IMR-90 (cell line): ENCODE measurements at regions not wholly inside any gene's neighbourhood (a gene's known extent, or its start where the extent isn't known, plus 50 kb on each side); places are given as distances from the start of the nearest gene placed in this dataset.

ENCODE experiments used
- ATAC-seq: fragments of 200-7000 bp; cut with Tn5 transposase; 2 replicates; pipeline ENCODE4 v1.9.1; 2020; ENCODE audit warnings: low read depth, mild to moderate bottlenecking, moderate library complexity
- BruUV-seq: library from RNA; stranded (reverse); fragments of 400-500 nt; replicated peaks from 2 replicates; lab custom pipeline; 2021; lab: Mats Ljungman, UMichigan
- CTCF ChIA-PET: fragments of 300-600 bp; formaldehyde crosslinking; extraction: SDS; loops from one replicate; lab custom pipeline; 2021; ENCODE audit warnings: antibody characterized with exemption; lab: Yijun Ruan, JAX
- POLR2A ChIA-PET: fragments of 300-600 bp; sonication (Branson Sonifier 250); formaldehyde crosslinking; loops from one replicate; lab custom pipeline; 2022; ENCODE audit warnings: antibody characterized with exemption; ENCODE audit not compliant: unreplicated experiment; lab: Charles Lee
- DNase-seq: peaks from one replicate; pipeline ENCODE4 v3.0.0; 2013
- H2AFZ ChIP-seq: replicated peaks from 2 replicates; pipeline ENCODE3; 2013; ENCODE audit warnings: low read length, mild to moderate bottlenecking; ENCODE audit not compliant: poor library complexity
- H2AK5ac ChIP-seq: 2 replicates; pipeline ENCODE4 v1.6.1; 2013; ENCODE audit warnings: low read depth, low read length, inconsistent platforms
- H2AK9ac ChIP-seq: replicated peaks from 2 replicates; pipeline ENCODE3; 2013; ENCODE audit warnings: mild to moderate bottlenecking, low read depth, low read length, moderate library complexity; ENCODE audit not compliant: poor library complexity
- H2BK120ac ChIP-seq: 2 replicates; pipeline ENCODE4 v1.6.1; 2013; ENCODE audit warnings: low read depth, low read length, inconsistent platforms
- H2BK15ac ChIP-seq: 3 replicates; pipeline ENCODE4 v1.6.1; 2013; ENCODE audit warnings: low read depth, low read length, inconsistent platforms
- H2BK20ac ChIP-seq: 2 replicates; pipeline ENCODE4 v1.6.1; 2013; ENCODE audit warnings: low read depth, mild to moderate bottlenecking, inconsistent platforms, low read length, moderate library complexity
- H2BK5ac ChIP-seq: 2 replicates; pipeline ENCODE4 v1.6.1; 2013; ENCODE audit warnings: mild to moderate bottlenecking, low read depth, low read length, inconsistent platforms; ENCODE audit not compliant: poor library complexity, severe bottlenecking
- H3K14ac ChIP-seq: replicated peaks from 2 replicates; pipeline ENCODE4 v1.6.1; 2013; ENCODE audit warnings: low read depth, low read length, inconsistent platforms
- H3K18ac ChIP-seq: 2 replicates; pipeline ENCODE4 v1.6.1; 2013; ENCODE audit warnings: low read depth, low read length, control low read depth
- H3K23ac ChIP-seq: 2 replicates; pipeline ENCODE4 v1.6.1; 2013; ENCODE audit warnings: low read depth, low read length, inconsistent platforms
- H3K27ac ChIP-seq: 2 replicates; pipeline ENCODE4 v1.5.1; 2013; ENCODE audit warnings: mild to moderate bottlenecking, control low read depth, low read length; ENCODE audit not compliant: insufficient read depth
- H3K27me3 ChIP-seq: 2 replicates; pipeline ENCODE4 v1.6.1; 2013; ENCODE audit warnings: low read length; ENCODE audit not compliant: control insufficient read depth, insufficient read depth
- H3K36me3 ChIP-seq: 2 replicates; pipeline ENCODE4 v1.6.1; 2013; ENCODE audit warnings: low read length, mixed read lengths; ENCODE audit not compliant: control insufficient read depth, insufficient read depth
- H3K4ac ChIP-seq: 2 replicates; pipeline ENCODE4 v1.6.1; 2013; ENCODE audit warnings: low read depth, low read length, inconsistent platforms
- H3K4me1 ChIP-seq: 2 replicates; pipeline ENCODE4 v1.6.1; 2013; ENCODE audit warnings: low read length, mixed read lengths; ENCODE audit not compliant: control insufficient read depth, insufficient read depth
- H3K4me2 ChIP-seq: 2 replicates; pipeline ENCODE4 v1.6.1; 2013; ENCODE audit warnings: low read depth, mild to moderate bottlenecking, control low read depth, low read length, moderate library complexity
- H3K4me3 ChIP-seq: 2 replicates; pipeline ENCODE4 v1.5.1; 2013; ENCODE audit warnings: low read depth, mild to moderate bottlenecking, control low read depth, low read length, moderate library complexity; ENCODE audit not compliant: insufficient read depth
- H3K56ac ChIP-seq: 2 replicates; pipeline ENCODE4 v1.6.1; 2013; ENCODE audit warnings: low read length, inconsistent platforms; ENCODE audit not compliant: insufficient read depth; ENCODE audit errors: extremely low read depth
- H3K79me1 ChIP-seq, 2 experiments: 2 replicates each; pipeline ENCODE4 v1.6.1; 2013; ENCODE audit warnings: low read length in 2 of 2, inconsistent platforms in 1 of 2, low read depth in 1 of 2
- H3K9ac ChIP-seq: 2 replicates; pipeline ENCODE4 v1.6.1; 2013; ENCODE audit warnings: low read depth, low read length, control low read depth
- H3K9me1 ChIP-seq: 2 replicates; pipeline ENCODE4 v1.6.1; 2013; ENCODE audit warnings: low read length, inconsistent platforms; ENCODE audit not compliant: insufficient read depth
- H3K9me3 ChIP-seq: 2 replicates; pipeline ENCODE4 v1.6.1; 2013; ENCODE audit warnings: low read length; ENCODE audit not compliant: control insufficient read depth, insufficient read depth
- H4K20me1 ChIP-seq: 2 replicates; pipeline ENCODE4 v1.6.1; 2013; ENCODE audit warnings: low read length, inconsistent platforms; ENCODE audit not compliant: insufficient read depth
- H4K5ac ChIP-seq: 2 replicates; pipeline ENCODE4 v1.6.1; 2013; ENCODE audit warnings: mild to moderate bottlenecking, low read depth, low read length, control low read depth
- H4K8ac ChIP-seq, 2 experiments: 2 replicates each; pipeline ENCODE4 v1.6.1; 2013; ENCODE audit warnings: low read depth in 2 of 2, low read length in 2 of 2, control low read depth in 1 of 2, inconsistent platforms in 1 of 2
- H4K91ac ChIP-seq: 2 replicates; pipeline ENCODE4 v1.6.1; 2013; ENCODE audit warnings: low read depth, low read length, inconsistent platforms; ENCODE audit not compliant: insufficient read depth
- MAZ ChIP-seq: IDR thresholded peaks from 2 replicates; pipeline ENCODE4 v1.6.1; 2012; ENCODE audit warnings: low read depth, mild to moderate bottlenecking, low read length, improper control_type of control experiment, moderate library complexity, borderline replicate concordance
- MXI1 ChIP-seq: IDR thresholded peaks from 2 replicates; pipeline ENCODE4 v1.6.1; 2012; ENCODE audit warnings: low read depth, mild to moderate bottlenecking, low read length, moderate library complexity, borderline replicate concordance
- WGBS, 2 experiments: methylation state at CpG; one replicate each; pipeline versions ENCODE4 v1.1.5 to v1.1.7; 2013; ENCODE audit warnings: missing lambda C conversion rate in 2 of 2; ENCODE audit not compliant: insufficient read length in 1 of 2; ENCODE audit errors: extremely low coverage in 2 of 2; 5-methylcytosine and 5-hydroxymethylcytosine counted together
- dilution Hi-C: fragments of 300-500 bp; cut with HindIII; formaldehyde crosslinking; loops from one replicate; pipeline ENCODE4 v1.14.3; 2018; ENCODE audit warnings: low sequenced_read_pairs; ENCODE audit not compliant: unreplicated experiment
- in situ Hi-C: fragments of 300-500 bp; cut with MboI; formaldehyde crosslinking; loops from 3 replicates; pipeline ENCODE4 v1.14.3; 2019; ENCODE audit warnings: low sequenced_read_pairs, inconsistent platforms, mixed read lengths
- intact Hi-C: fragments of 100-400 bp; cut with micrococcal nuclease; formaldehyde crosslinking; loops from 2 replicates; pipeline ENCODE4 v1.10.0; 2022

DNA sequence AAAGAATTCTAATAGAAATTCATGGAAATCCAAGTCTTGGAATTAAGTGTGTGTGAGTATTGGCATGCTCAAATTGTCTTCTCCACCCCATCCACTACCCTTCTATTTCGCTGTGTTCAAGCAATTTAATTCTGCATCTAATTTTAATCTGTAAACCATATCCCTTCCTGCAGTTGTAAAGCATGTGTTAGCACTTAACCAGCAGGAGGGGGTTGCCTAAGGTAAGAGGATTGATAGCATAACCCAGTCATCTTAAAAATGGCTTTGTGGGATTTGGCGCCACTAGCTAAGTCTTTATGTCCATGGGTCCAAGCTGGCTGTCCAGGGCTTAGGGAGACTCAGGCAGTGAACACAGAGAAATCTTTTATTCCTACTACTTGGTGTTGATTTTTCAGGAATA is 210.3 kb downstream of the PTPRC start:
- no peak overlapping the region for H3K9ac ChIP-seq
- H3K27me3 ChIP-seq: no peaks in the 10 kb centered on the region
- H4K5ac ChIP-seq: no peak overlapping the region
- H3K4me3 ChIP-seq: no peak overlapping the region
- H3K4me2 ChIP-seq: no peak overlapping the region
- H4K8ac ChIP-seq: no peak overlapping the region
- no peak for DNase-seq
- peaks cover 3 to 25% of the 10 kb centered on the region in 2 experiments; a peak in 3 of 4 replicates for H3K79me1 ChIP-seq
- ChIA-PET POLR2A (no interaction called here), CTCF (no interaction called here)
- no peak overlapping the region for H2AFZ ChIP-seq
- no peak overlapping the region for H2BK15ac ChIP-seq
- dilution Hi-C loops (no loop called here), in situ Hi-C loops (no loop called here), intact Hi-C loops (no loop called here)
- H3K56ac ChIP-seq: no peak overlapping the region
- H2BK5ac ChIP-seq: no peak overlapping the region
- H4K91ac ChIP-seq: no peak overlapping the region
- H4K20me1 ChIP-seq: no peaks in the 10 kb centered on the region
- no CpG with 5 or more reads among the region's 2 CpGs for WGBS, 2 experiments
- ATAC-seq: no peak
- H3K14ac ChIP-seq: no peak overlapping the region
- H3K4me1 ChIP-seq: no peaks in the 10 kb centered on the region; the same call in 1 of the 2 replicates
- H2BK20ac ChIP-seq: no peak overlapping the region
- no peak overlapping the region for H2BK120ac ChIP-seq
- peaks cover 3% of the 10 kb centered on the region; the same call in 1 of the 2 replicates for H3K9me1 ChIP-seq
- no peak overlapping the region for H3K4ac ChIP-seq
- H3K27ac ChIP-seq: no peak overlapping the region
- H3K23ac ChIP-seq: no peak overlapping the region
- H3K36me3 ChIP-seq: peaks cover 18% of the 10 kb centered on the region
- BruUV-seq: no TSS peak
- TF ChIP-seq MAZ: no peak
- no peak for TF ChIP-seq MXI1
- H2AK5ac ChIP-seq: no peak overlapping the region
- no peaks in the 10 kb centered on the region for H3K9me3 ChIP-seq
- no peak overlapping the region for H3K18ac ChIP-seq
- H2AK9ac ChIP-seq: no peak overlapping the region
